MCF 10A (cell line): ENCODE measurements at regions not wholly inside any gene's neighbourhood (a gene's known extent, or its start where the extent isn't known, plus 50 kb on each side); places are given as distances from the start of the nearest gene placed in this dataset.
"Not testable (repeated sequence)": the region's sequence is repeated elsewhere in the genome, so short reads cannot be mapped to it uniquely, and the experiment has no call there.

Experiments used
- BruUV-seq: library from RNA; stranded (reverse); fragments of 400-500 nt; replicated peaks from 2 replicates; lab custom pipeline; 2021; lab: Mats Ljungman, UMichigan
- CTCF ChIA-PET: fragments of 300-600 bp; sonication (Branson Sonifier 250); formaldehyde crosslinking; extraction: SDS; loops from one replicate; lab custom pipeline; 2021; ENCODE audit warnings: antibody characterized with exemption, inconsistent platforms; lab: Yijun Ruan, JAX
- POLR2A ChIA-PET: fragments of 300-600, 350-650 bp; sonication (Branson Sonifier 250); formaldehyde crosslinking; extraction: SDS; loops from one replicate; lab custom pipeline; 2020; ENCODE audit warnings: antibody characterized with exemption, inconsistent platforms; lab: Yijun Ruan, JAX
- DNase-seq: peaks from one replicate; pipeline ENCODE4 v3.0.0-alpha.2; 2018; ENCODE audit not compliant: unreplicated experiment
- H3K27ac Mint-ChIP-seq: one replicate; pipeline ENCODE4 v1.8.0; 2022; ENCODE audit warnings: mild to moderate bottlenecking, low read depth, mixed read lengths; ENCODE audit not compliant: unreplicated experiment
- H3K27me3 Mint-ChIP-seq: one replicate; pipeline ENCODE4 v1.8.0; 2022; ENCODE audit warnings: mixed read lengths; ENCODE audit not compliant: insufficient read depth, unreplicated experiment
- H3K36me3 Mint-ChIP-seq: one replicate; pipeline ENCODE4 v1.8.0; 2022; ENCODE audit warnings: mild to moderate bottlenecking, moderate library complexity, mixed read lengths; ENCODE audit not compliant: insufficient read depth, unreplicated experiment
- H3K4me1 Mint-ChIP-seq: one replicate; pipeline ENCODE4 v1.8.0; 2022; ENCODE audit warnings: mixed read lengths; ENCODE audit not compliant: insufficient read depth, unreplicated experiment
- H3K4me3 Mint-ChIP-seq: one replicate; pipeline ENCODE4 v1.8.0; 2022; ENCODE audit warnings: mild to moderate bottlenecking, moderate library complexity, mixed read lengths; ENCODE audit not compliant: unreplicated experiment
- H3K9me3 Mint-ChIP-seq: one replicate; pipeline ENCODE4 v1.8.0; 2022; ENCODE audit warnings: mixed read lengths; ENCODE audit not compliant: unreplicated experiment
- CTCF ChIP-seq: fragments of 200-600 bp; IDR thresholded peaks from one replicate; pipeline ENCODE4 v1.8.0; 2022; ENCODE audit warnings: antibody characterized with exemption, mild to moderate bottlenecking; ENCODE audit not compliant: unreplicated experiment
- intact Hi-C: fragments of 100-400 bp; cut with micrococcal nuclease; formaldehyde crosslinking; loops from 2 replicates; pipeline ENCODE4 v1.14.1; 2022

GRCh38 chr10:6987536-6987945 lies 407.5 kb upstream of the PRKCQ start:
- no peaks in the 10 kb centered on the region for H3K9me3 Mint-ChIP-seq
- no peak for TF ChIP-seq CTCF
- H3K4me1 Mint-ChIP-seq, result no peaks in the 10 kb centered on the region
- BruUV-seq, result no TSS peak
- no peak for DNase-seq
- intact Hi-C loops, result no loop called here
- H3K27me3 Mint-ChIP-seq, result no peaks in the 10 kb centered on the region
- no peak overlapping the region for H3K4me3 Mint-ChIP-seq
- POLR2A ChIA-PET, result interaction anchor here (0.6 kb wide), 1 partner anchor 130 kb away, joined by 3 read pairs; no protein-coding TSS in a partner anchor
- H3K27ac Mint-ChIP-seq, result no peak overlapping the region
- CTCF ChIA-PET, result no interaction called here
- H3K36me3 Mint-ChIP-seq, result peaks cover 5% of the 10 kb centered on the region

GRCh38 chr10:6986927-6987326 lies 406.9 kb upstream of the PRKCQ start:
- ChIA-PET CTCF (no interaction called here), POLR2A (no interaction called here)
- intact Hi-C loops, result no loop called here
- Mint-ChIP-seq H3K4me3 (no peak overlapping the region), H3K4me1 (no peaks in the 10 kb centered on the region), H3K27me3 (no peaks in the 10 kb centered on the region), H3K36me3 (peaks cover 5% of the 10 kb centered on the region), H3K27ac (no peak overlapping the region), H3K9me3 (no peaks in the 10 kb centered on the region)
- DNase-seq, result no peak
- no peak for TF ChIP-seq CTCF
- BruUV-seq, result no TSS peak

GRCh38 chr10:6985644-6986043 lies 405.6 kb upstream of the PRKCQ start:
- H3K27me3 Mint-ChIP-seq, result peaks cover 3% of the 10 kb centered on the region
- peaks cover 5% of the 10 kb centered on the region for H3K36me3 Mint-ChIP-seq
- no peaks in the 10 kb centered on the region for H3K4me1 Mint-ChIP-seq
- POLR2A ChIA-PET, result no interaction called here
- H3K9me3 Mint-ChIP-seq, result no peaks in the 10 kb centered on the region
- intact Hi-C loops, result no loop called here
- CTCF ChIA-PET, result no interaction called here
- no peak overlapping the region for H3K4me3 Mint-ChIP-seq
- H3K27ac Mint-ChIP-seq, result no peak overlapping the region
- no peak for DNase-seq
- BruUV-seq, result no TSS peak
- TF ChIP-seq CTCF, result no peak

- ChIA-PET POLR2A (interaction anchor here (1.0 kb wide), 1 partner anchor 10 kb away, joined by 3 read pairs; no protein-coding TSS in a partner anchor), CTCF (interaction anchor here (0.6 to 0.7 kb wide), 2 partner anchors 274 to 293 kb away, joined by 3 to 4 read pairs; no protein-coding TSS in a partner anchor)
- H3K4me1 Mint-ChIP-seq, result no peaks in the 10 kb centered on the region
Measured at GRCh38 chr10:6984971-6985370, 404.9 kb upstream of the PRKCQ start.

GRCh38 chr10:6984016-6984415 lies 403.9 kb upstream of the PRKCQ start:
- intact Hi-C loops, result not testable (repeated sequence)

More at GRCh38 chr10:6984971-6985370, 404.9 kb upstream of the PRKCQ start:
- intact Hi-C loops, result no loop called here
- no peak overlapping the region for H3K27ac Mint-ChIP-seq
- TF ChIP-seq CTCF, result no peak
- H3K27me3 Mint-ChIP-seq, result peaks cover 10% of the 10 kb centered on the region
- no TSS peak for BruUV-seq
- H3K4me3 Mint-ChIP-seq, result no peak overlapping the region
- no peak for DNase-seq
- no peaks in the 10 kb centered on the region for H3K9me3 Mint-ChIP-seq
- peaks cover 5% of the 10 kb centered on the region for H3K36me3 Mint-ChIP-seq

More at GRCh38 chr10:6984016-6984415, 403.9 kb upstream of the PRKCQ start:
- not testable (repeated sequence) for H3K9me3 Mint-ChIP-seq, H3K4me1 Mint-ChIP-seq, H3K4me3 Mint-ChIP-seq, H3K36me3 Mint-ChIP-seq, DNase-seq, H3K27ac Mint-ChIP-seq, BruUV-seq
- ChIA-PET POLR2A (interaction anchor here (1.0 kb wide), 1 partner anchor 9 kb away, joined by 3 read pairs; no protein-coding TSS in a partner anchor), CTCF (interaction anchor here (0.7 kb wide), 1 partner anchor 274 kb away, joined by 3 read pairs; no protein-coding TSS in a partner anchor)
- H3K27me3 Mint-ChIP-seq, result peaks cover 19% of the 10 kb centered on the region
